NCI-H1694 treated with DMSO at 0.1 percent for 48 hours (cell line): ENCODE measurements at regions not wholly inside any gene's neighbourhood (a gene's known extent, or its start where the extent isn't known, plus 50 kb on each side); places are given as distances from the start of the nearest gene placed in this dataset.

Source experiments
- DNase-seq: peaks from one replicate; lab custom pipeline; 2025; lab: John Stamatoyannopoulos, UW

- no peak for DNase-seq
Observed at GRCh38 chr15:95953032-95953431, 377.5 kb upstream of the NR2F2 start.

- no peak for DNase-seq
Observed at GRCh38 chr15:95957861-95958260, 372.6 kb upstream of the NR2F2 start.

GRCh38 chr15:95958382-95958781 lies 372.1 kb upstream of the NR2F2 start:
- DNase-seq, result no peak

GRCh38 chr15:95968856-95969255 lies 361.6 kb upstream of the NR2F2 start:
- DNase-seq, result no peak

GRCh38 chr15:95970326-95970725 lies 360.2 kb upstream of the NR2F2 start:
- no peak for DNase-seq

GRCh38 chr15:95972041-95972553 lies 358.4 kb upstream of the NR2F2 start:
- no peak for DNase-seq

- no peak for DNase-seq
Observed at GRCh38 chr15:95972812-95973211, 357.7 kb upstream of the NR2F2 start.

- no peak for DNase-seq
Observed at GRCh38 chr15:95973566-95974256, 356.8 kb upstream of the NR2F2 start.

- no peak for DNase-seq
Observed at GRCh38 chr15:95975212-95975611, 355.3 kb upstream of the NR2F2 start.

GRCh38 chr15:95979286-95979685 lies 351.2 kb upstream of the NR2F2 start:
- DNase-seq, result no peak

GRCh38 chr15:95981209-95981608 lies 349.3 kb upstream of the NR2F2 start:
- DNase-seq, result no peak

GRCh38 chr15:95987299-95987698 lies 343.2 kb upstream of the NR2F2 start:
- no peak for DNase-seq

GRCh38 chr15:95987886-95988573 lies 342.5 kb upstream of the NR2F2 start:
- no peak for DNase-seq

GRCh38 chr15:95988574-95988887 lies 342.0 kb upstream of the NR2F2 start:
- DNase-seq, result no peak

- DNase-seq, result no peak
Observed at GRCh38 chr15:95989392-95989791, 341.1 kb upstream of the NR2F2 start.

- no peak for DNase-seq
Observed at GRCh38 chr15:95990833-95991232, 339.7 kb upstream of the NR2F2 start.

GRCh38 chr15:95994418-95994817 lies 336.1 kb upstream of the NR2F2 start:
- DNase-seq, result no peak

GRCh38 chr15:95995375-95996168 lies 334.9 kb upstream of the NR2F2 start:
- DNase-seq, result no peak

GRCh38 chr15:95996494-95996893 lies 334.0 kb upstream of the NR2F2 start:
- DNase-seq, result no peak

- no peak for DNase-seq
Observed at GRCh38 chr15:95998935-95999334, 331.6 kb upstream of the NR2F2 start.

GRCh38 chr15:96002890-96003859 lies 327.3 kb upstream of the NR2F2 start:
- no peak for DNase-seq

GRCh38 chr15:96005906-96006305 lies 324.6 kb upstream of the NR2F2 start:
- DNase-seq, result no peak
